GM18870 (cell line): ENCODE measurements at regions not wholly inside any gene's neighbourhood (a gene's known extent, or its start where the extent isn't known, plus 50 kb on each side); places are given as distances from the start of the nearest gene placed in this dataset.
"Not testable (repeated sequence)": the region's sequence is repeated elsewhere in the genome, so short reads cannot be mapped to it uniquely, and the experiment has no call there.

Source experiments
- ATAC-seq: cut with Tn5 transposase; IDR thresholded peaks from one replicate; pipeline ENCODE4 v1.9.1; 2021; ENCODE audit warnings: moderate library complexity; ENCODE audit not compliant: unreplicated experiment

DNA sequence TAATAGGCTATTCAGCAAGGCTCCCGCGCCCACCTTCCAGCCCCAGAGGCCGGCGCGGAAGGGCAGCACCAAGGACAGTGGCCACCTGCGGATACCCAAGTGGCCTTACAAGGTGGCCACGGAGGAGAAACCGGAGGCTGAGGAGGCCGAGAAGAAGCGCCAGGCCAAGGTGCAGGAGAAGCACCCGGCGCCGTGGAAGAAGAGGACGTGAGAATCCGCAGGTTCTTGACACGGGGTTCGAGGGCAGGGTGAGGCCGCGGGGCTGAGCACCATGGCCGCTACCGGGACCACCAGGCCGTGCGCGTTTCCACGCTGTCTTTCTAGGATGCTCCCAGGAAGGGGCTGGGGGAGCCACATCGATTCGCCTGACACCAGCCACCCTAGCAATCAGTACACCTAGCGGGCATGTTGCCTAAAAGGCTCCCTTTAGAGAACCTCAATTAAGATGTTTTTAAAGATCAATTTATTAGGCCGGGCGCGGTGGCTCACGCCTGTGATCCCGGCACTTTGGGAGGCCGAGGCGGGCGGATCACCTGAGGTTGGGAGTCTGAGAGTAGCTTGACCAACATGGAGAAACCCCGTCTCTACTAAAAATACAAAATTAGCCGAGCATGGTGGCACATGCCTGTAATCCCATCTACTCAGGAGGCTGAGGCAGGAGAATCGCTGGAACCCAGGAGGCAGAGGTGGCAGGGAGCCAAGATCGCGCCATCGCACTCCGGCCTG is 134.3 kb upstream of the OR4C13 start:
- not testable (repeated sequence) for ATAC-seq

DNA sequence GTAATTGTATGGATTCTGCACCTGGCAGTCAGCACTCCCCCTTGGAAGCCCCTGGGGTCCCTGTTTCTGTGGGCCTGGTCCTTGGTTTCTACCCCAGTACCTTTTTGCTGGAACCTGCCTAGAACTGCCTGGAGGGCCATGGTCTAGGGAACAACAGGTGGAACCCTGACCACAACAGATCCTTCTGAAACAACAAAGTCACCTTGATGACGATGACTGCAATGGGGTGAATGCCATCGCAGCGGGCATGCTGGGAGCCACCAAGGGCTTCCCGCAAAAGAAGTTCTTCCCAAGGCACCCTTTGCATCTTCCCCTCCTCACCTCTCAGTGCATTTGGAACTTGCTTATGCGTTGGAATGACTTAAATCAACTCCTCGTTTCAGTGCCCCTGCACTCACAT is 129.0 kb upstream of the OR4C13 start:
- not testable (repeated sequence) for ATAC-seq

DNA sequence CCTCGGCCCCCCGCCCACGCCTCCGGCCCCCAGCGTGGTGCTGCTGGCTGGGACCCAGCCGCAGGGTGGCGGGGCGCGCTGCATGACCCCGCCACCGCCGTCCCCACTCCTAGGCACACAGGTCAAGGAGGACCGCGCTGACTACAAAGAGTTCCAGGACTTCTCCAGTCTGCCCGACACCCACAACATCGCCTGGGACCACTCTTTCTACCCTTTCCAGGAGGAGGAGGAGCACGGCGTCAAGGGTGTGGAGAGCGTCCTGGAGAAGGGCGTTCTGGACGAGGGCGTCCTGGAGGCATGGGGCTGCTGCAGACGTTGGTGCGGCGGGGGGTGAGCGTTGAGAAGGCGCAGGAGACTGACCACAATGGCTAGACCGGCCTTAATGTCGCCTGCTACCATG is 101.7 kb upstream of the OR4C13 start:
- ATAC-seq: not testable (repeated sequence)

DNA sequence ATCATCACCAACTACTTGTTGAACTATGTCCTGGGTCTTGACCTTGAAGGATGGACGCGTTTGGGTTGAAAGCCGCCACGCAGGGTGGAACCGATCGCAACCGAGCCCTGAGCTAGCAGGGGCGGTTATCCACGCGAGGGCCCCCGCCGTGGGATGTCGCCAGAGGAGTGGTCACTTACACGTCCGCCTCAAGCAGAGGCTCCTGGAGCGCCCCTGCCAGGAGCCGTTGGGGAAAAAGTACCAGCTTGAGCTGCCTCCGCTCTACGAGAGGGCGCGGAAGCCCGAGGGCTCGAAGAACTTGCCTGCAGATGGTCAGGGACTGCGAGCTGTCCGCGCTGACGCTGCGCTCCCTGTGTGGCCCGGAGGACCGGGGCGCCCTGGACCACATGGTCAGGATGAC is 100.7 kb upstream of the OR4C13 start:
- ATAC-seq: no peak

DNA sequence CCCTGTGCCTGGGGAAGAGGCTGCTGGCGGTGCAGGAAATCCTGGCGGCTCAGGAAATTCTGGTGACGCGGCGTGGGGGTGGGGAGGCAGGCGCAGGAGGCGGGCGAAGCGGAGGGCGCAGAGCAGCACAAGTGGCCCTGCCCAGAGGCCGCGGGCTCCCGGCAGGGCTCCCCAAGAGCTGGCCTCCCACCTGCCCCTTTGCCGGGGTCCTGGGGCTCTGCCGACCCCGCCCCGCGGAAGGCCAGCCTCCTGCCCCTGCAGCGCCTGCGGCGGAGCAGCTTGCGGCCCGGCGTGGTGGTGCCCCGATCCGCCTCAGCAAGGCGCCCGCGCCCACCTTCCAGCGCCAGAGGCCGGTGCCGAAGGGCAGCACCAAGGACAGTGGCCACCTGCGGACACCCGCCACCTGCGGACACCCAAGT is 100.2 kb upstream of the OR4C13 start:
- no peak for ATAC-seq

DNA sequence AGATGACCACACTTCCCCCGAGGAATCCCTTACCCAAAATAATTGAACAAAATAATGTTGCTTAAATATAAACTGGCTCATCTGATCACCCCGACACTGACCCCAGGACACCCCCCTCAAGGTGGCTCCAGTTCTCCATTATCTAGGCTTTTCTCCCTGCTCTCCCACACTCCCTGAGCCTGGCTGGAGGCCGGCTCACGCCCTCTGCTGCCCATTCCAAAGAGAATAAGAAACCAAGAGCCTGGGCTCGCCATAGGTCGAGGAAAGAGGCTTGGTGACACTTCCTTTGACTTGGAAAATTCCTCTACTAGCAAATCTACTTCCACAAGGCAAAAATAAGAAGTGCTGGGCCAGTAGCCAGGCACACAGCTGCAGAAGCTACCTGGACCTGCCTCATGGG is 63.3 kb upstream of the OR4C13 start:
- ATAC-seq: not testable (repeated sequence)

DNA sequence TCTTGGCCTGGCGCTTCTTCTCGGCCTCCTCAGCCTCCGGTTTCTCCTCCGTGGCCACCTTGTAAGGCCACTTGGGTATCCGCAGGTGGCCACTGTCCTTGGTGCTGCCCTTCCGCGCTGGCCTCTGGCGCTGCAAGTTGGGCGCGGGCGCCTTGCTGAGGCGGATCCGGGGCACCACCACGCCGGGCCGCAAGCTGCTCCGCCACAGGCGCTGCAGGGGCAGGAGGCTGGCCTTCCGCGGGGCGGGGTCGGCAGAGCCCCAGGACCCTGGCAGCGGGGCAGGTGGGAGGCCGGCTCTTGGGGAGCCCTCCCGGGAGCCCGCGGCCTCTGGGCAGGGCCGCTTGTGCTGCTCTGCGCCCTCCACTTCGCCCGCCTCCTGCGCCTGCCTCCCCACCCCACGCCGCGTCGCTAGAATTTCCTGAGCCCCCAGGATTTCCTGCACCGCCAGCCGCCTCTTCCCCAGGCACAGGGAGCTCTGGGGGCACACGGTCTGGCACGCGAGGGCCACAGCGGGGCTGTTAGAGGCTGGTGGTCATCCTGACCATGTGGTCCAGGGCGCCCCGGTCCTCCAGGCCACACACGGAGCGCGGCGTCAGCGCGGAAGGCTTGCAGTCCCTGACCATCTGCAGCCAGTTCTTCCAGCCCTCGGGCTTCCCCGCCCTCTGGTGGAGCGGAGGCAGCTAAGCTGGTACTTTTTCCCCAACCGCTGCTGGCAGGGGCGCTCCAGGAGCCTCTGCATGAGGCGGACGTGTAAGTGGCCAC is 60.1 kb upstream of the OR4C13 start:
- not testable (repeated sequence) for ATAC-seq

DNA sequence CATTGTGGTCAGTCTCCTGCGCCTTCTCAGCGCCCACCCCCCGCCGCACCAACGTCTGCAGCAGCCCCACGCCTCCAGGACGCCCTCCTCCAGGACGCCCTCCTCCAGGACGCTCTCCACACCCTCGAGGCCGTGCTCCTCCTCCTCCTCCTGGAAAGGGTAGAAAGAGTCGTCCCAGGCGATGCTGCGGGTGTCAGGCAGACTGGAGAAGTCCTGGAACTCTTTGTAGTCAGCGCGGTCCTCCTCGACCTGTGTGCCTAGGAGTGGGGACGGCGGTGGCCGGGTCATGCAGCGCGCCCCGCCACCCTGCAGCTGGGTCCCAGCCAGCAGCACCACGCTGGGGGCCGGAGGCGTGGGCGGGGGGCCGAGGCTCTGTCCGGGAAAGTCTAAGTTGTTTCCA is 58.7 kb upstream of the OR4C13 start:
- not testable (repeated sequence) for ATAC-seq
